ENCODE measurements at regions not wholly inside any gene's neighbourhood (a gene's known extent, or its start where the extent isn't known, plus 50 kb on each side); places are given as distances from the start of the nearest gene placed in this dataset.

GRCh38 chr2:234304950-234305349 is 191.9 kb downstream of the ARL4C start:
- TF ChIP-seq POLR2AphosphoS5 (IDR thresholded peaks at IDR 0.05; ENCODE audit: low read depth) (no peak), GABPA (IDR thresholded peaks at IDR 0.05; ENCODE audit: low read depth) (no peak), REST (IDR thresholded peaks at IDR 0.05; ENCODE audit: insufficient replicate concordance, low read depth) (no peak)
- TF ChIP-seq, protein P1, sequence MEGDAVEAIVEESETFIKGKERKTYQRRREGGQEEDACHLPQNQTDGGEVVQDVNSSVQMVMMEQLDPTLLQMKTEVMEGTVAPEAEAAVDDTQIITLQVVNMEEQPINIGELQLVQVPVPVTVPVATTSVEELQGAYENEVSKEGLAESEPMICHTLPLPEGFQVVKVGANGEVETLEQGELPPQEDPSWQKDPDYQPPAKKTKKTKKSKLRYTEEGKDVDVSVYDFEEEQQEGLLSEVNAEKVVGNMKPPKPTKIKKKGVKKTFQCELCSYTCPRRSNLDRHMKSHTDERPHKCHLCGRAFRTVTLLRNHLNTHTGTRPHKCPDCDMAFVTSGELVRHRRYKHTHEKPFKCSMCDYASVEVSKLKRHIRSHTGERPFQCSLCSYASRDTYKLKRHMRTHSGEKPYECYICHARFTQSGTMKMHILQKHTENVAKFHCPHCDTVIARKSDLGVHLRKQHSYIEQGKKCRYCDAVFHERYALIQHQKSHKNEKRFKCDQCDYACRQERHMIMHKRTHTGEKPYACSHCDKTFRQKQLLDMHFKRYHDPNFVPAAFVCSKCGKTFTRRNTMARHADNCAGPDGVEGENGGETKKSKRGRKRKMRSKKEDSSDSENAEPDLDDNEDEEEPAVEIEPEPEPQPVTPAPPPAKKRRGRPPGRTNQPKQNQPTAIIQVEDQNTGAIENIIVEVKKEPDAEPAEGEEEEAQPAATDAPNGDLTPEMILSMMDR (IDR thresholded peaks at IDR 0.05; ENCODE audit: insufficient read depth, low read length), result no peak
